Activated CD4-positive, alpha-beta memory T cell treated with anti-CD3 and anti-CD28 coated beads for 36 hours (primary cell): ENCODE measurements at regions not wholly inside any gene's neighbourhood (a gene's known extent, or its start where the extent isn't known, plus 50 kb on each side); places are given as distances from the start of the nearest gene placed in this dataset.

Source experiments
- CTCF ChIA-PET: fragments of 350-600 bp; sonication (Branson Sonifier 250); formaldehyde crosslinking; loops from one replicate; lab custom pipeline; 2021; ENCODE audit warnings: antibody characterized with exemption, inconsistent platforms; lab: Charles Lee
- POLR2A ChIA-PET: fragments of 350-600 bp; sonication (Branson Sonifier 250); formaldehyde crosslinking; loops from one replicate; lab custom pipeline; 2021; ENCODE audit warnings: antibody characterized with exemption; lab: Charles Lee
- DNase-seq: peaks from one replicate; pipeline ENCODE4 v3.0.0-alpha.2; 2020
- H3K27ac Mint-ChIP-seq: one replicate; pipeline ENCODE4 v1.8.0; 2021; ENCODE audit warnings: mixed read lengths
- H3K27me3 Mint-ChIP-seq: one replicate; pipeline ENCODE4 v1.8.0; 2021; ENCODE audit warnings: mixed read lengths
- H3K36me3 Mint-ChIP-seq: one replicate; pipeline ENCODE4 v1.8.0; 2021; ENCODE audit warnings: mixed read lengths
- H3K4me1 Mint-ChIP-seq: one replicate; pipeline ENCODE4 v1.8.0; 2021; ENCODE audit warnings: low read depth, mixed read lengths
- H3K4me3 Mint-ChIP-seq: one replicate; pipeline ENCODE4 v1.8.0; 2021; ENCODE audit warnings: mild to moderate bottlenecking, mixed read lengths
- H3K9me3 Mint-ChIP-seq: one replicate; pipeline ENCODE4 v1.8.0; 2021; ENCODE audit warnings: mixed read lengths
- intact Hi-C: fragments of 100-400 bp; cut with micrococcal nuclease; formaldehyde crosslinking; loops from one replicate; pipeline ENCODE4 v1.15.1; 2023

DNA sequence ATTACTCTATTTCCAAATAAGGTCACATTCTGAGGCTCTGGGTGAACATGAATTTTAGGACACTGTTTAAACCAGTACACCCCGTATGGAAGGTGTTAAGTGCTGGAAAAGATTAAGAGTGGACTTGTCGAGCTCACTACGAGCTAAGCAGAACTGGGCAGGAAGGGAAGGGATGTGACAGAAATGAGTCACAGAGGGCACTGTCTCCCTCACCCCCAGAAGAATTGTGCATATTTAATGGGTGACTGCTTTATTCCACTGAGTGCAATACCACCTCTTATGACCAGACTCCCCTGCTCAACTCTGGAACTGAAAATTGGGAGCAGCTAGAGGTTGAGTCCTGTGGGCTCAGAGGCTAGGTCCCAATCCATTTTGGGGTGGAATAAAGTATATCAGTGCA, 187.4 kb upstream of the RPS6KA3 start:
- intact Hi-C loops, result loop anchor here (5.0 kb wide), 2 partner anchors 63 to 143 kb away; no protein-coding TSS in a partner anchor
- peak overlapping the region; percentile 14 for H3K27ac Mint-ChIP-seq
- peaks cover 1% of the 10 kb centered on the region for H3K36me3 Mint-ChIP-seq
- no peaks in the 10 kb centered on the region for H3K27me3 Mint-ChIP-seq
- H3K9me3 Mint-ChIP-seq, result no peaks in the 10 kb centered on the region
- POLR2A ChIA-PET, result interaction anchor here (1.1 kb wide), 1 partner anchor 62 kb away, joined by 3 read pairs; no protein-coding TSS in a partner anchor
- peaks cover 33% of the 10 kb centered on the region for H3K4me1 Mint-ChIP-seq
- CTCF ChIA-PET, result interaction anchor here (1.3 to 1.5 kb wide), 2 partner anchors 76 to 201 kb away, joined by 4 to 5 read pairs; no protein-coding TSS in a partner anchor
- H3K4me3 Mint-ChIP-seq, result no peak overlapping the region
- peak; percentile 16 for DNase-seq

DNA sequence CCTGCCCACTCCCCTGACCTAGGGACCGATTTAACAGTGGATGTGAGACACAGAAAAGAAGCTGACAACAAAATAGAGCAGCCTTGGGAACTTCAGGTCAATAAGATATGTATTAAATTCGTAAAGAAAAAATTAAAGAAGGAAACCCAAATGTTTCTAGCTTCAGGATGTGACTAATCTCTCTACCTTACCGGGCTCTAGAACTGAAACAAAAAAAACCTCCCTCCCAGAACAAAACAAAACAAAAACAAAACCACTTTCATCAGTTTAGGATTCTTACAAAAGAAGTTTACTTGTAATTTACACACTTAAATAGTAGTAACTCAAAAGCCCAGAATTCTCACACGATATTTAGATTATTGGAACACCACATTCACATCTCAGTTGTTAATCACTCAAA, 185.8 kb upstream of the RPS6KA3 start:
- Mint-ChIP-seq H3K4me1 (peaks cover 32% of the 10 kb centered on the region), H3K9me3 (no peaks in the 10 kb centered on the region), H3K36me3 (peaks cover 1% of the 10 kb centered on the region), H3K27ac (peak overlapping the region; percentile 18), H3K4me3 (peak overlapping the region; percentile 12), H3K27me3 (no peaks in the 10 kb centered on the region)
- intact Hi-C loops, result loop anchor here (2.0 to 5.0 kb wide), 3 partner anchors 48 to 145 kb away; no protein-coding TSS in a partner anchor
- no peak for DNase-seq
- ChIA-PET CTCF (interaction anchor here (1.0 to 1.6 kb wide), 4 partner anchors 11 to 199 kb away, joined by 3 read pairs; no protein-coding TSS in a partner anchor), POLR2A (interaction anchor here (1.5 kb wide), 1 partner anchor 63 kb away, joined by 5 read pairs; no protein-coding TSS in a partner anchor)

DNA sequence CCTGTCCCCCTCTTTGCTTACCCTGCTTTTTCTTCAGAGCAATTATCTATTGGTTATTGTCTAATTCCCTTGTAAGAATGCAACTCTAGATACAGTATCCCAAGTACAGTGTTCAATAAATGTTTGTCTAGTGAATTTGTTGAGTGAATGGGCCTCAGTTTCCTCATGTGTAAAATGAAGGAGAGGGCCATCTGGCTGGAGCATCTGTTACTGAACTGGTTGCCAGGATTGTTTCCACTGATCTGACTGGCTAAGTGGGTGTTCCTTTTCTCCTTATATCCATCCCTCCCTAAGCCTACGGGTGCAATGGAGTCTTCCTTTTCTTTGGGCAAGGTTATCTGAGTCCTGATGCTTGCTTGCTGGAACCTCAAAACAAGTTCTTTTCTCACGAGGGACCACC, 185.2 kb upstream of the RPS6KA3 start:
- H3K4me1 Mint-ChIP-seq, result peaks cover 37% of the 10 kb centered on the region
- H3K9me3 Mint-ChIP-seq, result no peaks in the 10 kb centered on the region
- H3K27ac Mint-ChIP-seq, result no peak overlapping the region
- H3K27me3 Mint-ChIP-seq, result no peaks in the 10 kb centered on the region
- ChIA-PET POLR2A (no interaction called here), CTCF (interaction anchor here (1.0 to 1.6 kb wide), 3 partner anchors 64 to 199 kb away, joined by 3 read pairs; no protein-coding TSS in a partner anchor)
- peaks cover 1% of the 10 kb centered on the region for H3K36me3 Mint-ChIP-seq
- intact Hi-C loops, result loop anchor here (2.0 to 5.0 kb wide), 3 partner anchors 49 to 145 kb away; no protein-coding TSS in a partner anchor
- no peak overlapping the region for H3K4me3 Mint-ChIP-seq
- no peak for DNase-seq

DNA sequence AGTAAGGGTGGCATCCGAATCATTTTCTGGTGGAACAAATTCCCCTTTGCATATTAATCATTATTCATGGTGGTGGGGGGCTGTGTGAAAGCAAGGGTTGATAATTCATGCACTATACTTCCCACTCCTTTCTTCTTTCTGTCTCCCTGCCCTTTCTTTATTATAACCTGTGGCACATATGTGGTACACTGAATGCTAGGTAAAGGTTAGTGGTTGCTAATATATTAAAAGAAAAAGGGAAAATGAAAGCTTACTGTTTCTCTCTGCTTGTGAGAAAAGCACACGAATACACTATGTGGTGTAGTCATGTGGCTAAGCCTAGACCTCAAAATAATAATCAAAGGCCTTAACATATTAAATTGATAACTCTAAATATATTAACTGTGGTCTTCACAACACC, 178.4 kb upstream of the RPS6KA3 start:
- Mint-ChIP-seq H3K9me3 (no peaks in the 10 kb centered on the region), H3K27me3 (no peaks in the 10 kb centered on the region), H3K4me3 (no peak overlapping the region), H3K4me1 (peaks cover 55% of the 10 kb centered on the region), H3K36me3 (no peaks in the 10 kb centered on the region), H3K27ac (no peak overlapping the region)
- ChIA-PET CTCF (interaction anchor here (0.7 to 2.7 kb wide), 2 partner anchors 36 to 192 kb away, joined by 3 to 14 read pairs; no protein-coding TSS in a partner anchor), POLR2A (no interaction called here)
- no peak for DNase-seq
- intact Hi-C loops, result no loop called here

DNA sequence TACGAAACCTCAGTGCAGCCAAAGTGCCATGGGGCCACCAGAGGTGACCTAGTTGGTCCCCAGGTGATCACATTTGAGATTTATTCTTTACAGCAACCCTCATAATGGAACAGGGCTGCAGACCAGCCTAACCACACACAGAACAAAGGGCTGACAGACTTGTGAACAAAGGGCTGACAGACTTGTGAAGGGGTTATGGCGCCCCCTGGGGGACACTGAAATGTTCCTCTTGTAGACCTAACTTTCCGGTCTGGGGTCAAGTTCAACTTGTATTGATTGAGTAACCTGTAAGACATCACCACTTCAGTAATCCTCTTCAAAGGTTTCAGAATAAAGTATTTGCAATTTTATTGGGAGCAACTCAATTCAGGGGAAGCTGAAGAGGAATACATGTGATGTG, 175.9 kb upstream of the RPS6KA3 start:
- ChIA-PET CTCF (interaction anchor here (0.7 kb wide), 1 partner anchor 190 kb away, joined by 4 read pairs; no protein-coding TSS in a partner anchor), POLR2A (no interaction called here)
- H3K27ac Mint-ChIP-seq, result no peak overlapping the region

DNA sequence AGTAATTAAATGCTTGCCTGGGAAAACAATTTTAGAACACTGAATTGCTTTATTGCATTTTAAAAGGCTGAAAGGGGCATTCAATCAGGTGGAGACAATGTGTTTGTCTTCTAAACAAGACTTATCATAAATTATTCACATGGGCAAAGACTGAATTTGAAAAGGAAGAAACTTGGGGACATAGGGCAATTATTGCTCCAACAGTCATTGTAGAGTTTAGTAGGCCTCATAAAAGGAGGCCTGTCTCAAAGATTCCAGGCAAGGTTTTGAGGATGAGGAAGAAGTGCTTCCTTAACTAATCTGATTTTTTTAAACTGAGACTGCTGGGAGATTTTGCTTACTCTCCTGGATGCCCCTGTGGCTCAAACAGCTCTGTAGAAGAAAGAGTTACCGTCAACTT, 174.4 kb upstream of the RPS6KA3 start:
- ChIA-PET POLR2A (no interaction called here), CTCF (interaction anchor here (1.0 kb wide), 1 partner anchor 189 kb away, joined by 6 read pairs; no protein-coding TSS in a partner anchor)
- no peak for DNase-seq
- H3K4me3 Mint-ChIP-seq, result no peak overlapping the region
- intact Hi-C loops, result loop anchor here (5.0 kb wide), 3 partner anchors 174 to 299 kb away; partner anchors contain the start of genes EIF1AX and RPS6KA3
- H3K27me3 Mint-ChIP-seq, result no peaks in the 10 kb centered on the region
- no peaks in the 10 kb centered on the region for H3K36me3 Mint-ChIP-seq
- no peaks in the 10 kb centered on the region for H3K9me3 Mint-ChIP-seq
- H3K4me1 Mint-ChIP-seq, result peaks cover 57% of the 10 kb centered on the region
- H3K27ac Mint-ChIP-seq, result no peak overlapping the region

More for the DNA sequence above, 175.9 kb upstream of the RPS6KA3 start:
- Mint-ChIP-seq H3K9me3 (no peaks in the 10 kb centered on the region), H3K27me3 (no peaks in the 10 kb centered on the region), H3K4me3 (no peak overlapping the region), H3K4me1 (peaks cover 60% of the 10 kb centered on the region), H3K36me3 (no peaks in the 10 kb centered on the region)
- peak; percentile 89 for DNase-seq
- intact Hi-C loops, result loop anchor here (1.0 to 5.0 kb wide), 5 partner anchors 64 to 300 kb away; partner anchors contain the start of genes EIF1AX and RPS6KA3

DNA sequence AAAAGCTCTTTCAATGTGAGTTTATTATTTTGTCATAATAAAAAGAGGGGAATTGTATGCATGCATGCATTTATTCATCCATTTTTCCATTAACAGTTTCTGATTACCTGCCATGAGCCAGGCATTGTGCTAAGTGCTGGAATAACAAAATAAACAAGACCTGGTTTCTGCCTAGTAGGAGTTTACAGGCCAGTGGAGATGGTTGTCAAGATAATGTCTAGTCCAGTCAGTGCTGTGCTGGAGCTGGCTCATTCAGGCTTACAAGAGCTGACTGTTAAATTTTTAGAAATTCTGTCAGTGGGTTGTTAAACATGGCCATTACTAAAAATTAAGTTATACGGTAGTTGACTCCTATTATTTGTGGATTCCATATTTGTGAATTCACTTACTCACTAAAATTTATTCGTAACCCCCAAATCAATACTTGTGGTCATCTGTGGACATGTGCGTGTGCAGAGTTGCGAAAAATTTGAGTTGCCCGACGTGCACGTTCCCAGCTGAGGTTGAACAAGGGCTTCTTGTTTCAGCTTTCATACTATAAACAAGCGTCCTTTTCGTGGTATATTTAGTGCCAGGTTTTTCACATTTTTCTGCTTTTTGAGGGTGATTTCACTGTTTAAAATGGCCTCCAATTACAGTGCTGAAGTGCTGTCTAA, 172.3 kb upstream of the RPS6KA3 start:
- peaks cover 49% of the 10 kb centered on the region for H3K4me1 Mint-ChIP-seq
- H3K36me3 Mint-ChIP-seq, result no peaks in the 10 kb centered on the region
- ChIA-PET POLR2A (no interaction called here), CTCF (interaction anchor here (0.6 to 2.9 kb wide), 2 partner anchors 186 to 461 kb away, joined by 3 to 13 read pairs; no protein-coding TSS in a partner anchor)
- no peaks in the 10 kb centered on the region for H3K27me3 Mint-ChIP-seq
- no peak overlapping the region for H3K27ac Mint-ChIP-seq
- no peak for DNase-seq
- H3K4me3 Mint-ChIP-seq, result no peak overlapping the region
- no peaks in the 10 kb centered on the region for H3K9me3 Mint-ChIP-seq
- intact Hi-C loops, result no loop called here

DNA sequence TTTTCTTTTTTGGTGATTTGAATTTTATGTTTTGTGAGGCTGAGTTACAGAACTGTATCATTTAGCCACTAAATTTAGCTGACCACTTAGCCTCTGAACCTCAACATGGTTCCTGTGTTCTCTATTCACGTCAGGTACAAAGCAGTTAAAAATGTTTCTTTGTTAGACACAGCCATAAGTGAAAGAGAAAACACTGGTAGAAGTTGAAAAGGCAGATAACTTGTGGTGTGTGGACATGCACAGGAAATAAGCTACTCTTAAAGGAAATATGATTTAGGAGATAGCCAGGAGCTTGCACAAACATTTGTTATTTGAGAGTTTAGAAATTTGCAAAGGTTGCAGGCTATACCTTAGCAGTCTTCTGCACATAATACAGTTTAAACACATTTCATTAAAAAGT, 171.0 kb upstream of the RPS6KA3 start:
- Mint-ChIP-seq H3K36me3 (no peaks in the 10 kb centered on the region), H3K27me3 (no peaks in the 10 kb centered on the region), H3K9me3 (no peaks in the 10 kb centered on the region), H3K27ac (no peak overlapping the region), H3K4me1 (peaks cover 55% of the 10 kb centered on the region), H3K4me3 (no peak overlapping the region)
- ChIA-PET POLR2A (no interaction called here), CTCF (interaction anchor here (2.9 kb wide), 1 partner anchor 185 kb away, joined by 13 read pairs; no protein-coding TSS in a partner anchor)
- intact Hi-C loops, result no loop called here
- no peak for DNase-seq

DNA sequence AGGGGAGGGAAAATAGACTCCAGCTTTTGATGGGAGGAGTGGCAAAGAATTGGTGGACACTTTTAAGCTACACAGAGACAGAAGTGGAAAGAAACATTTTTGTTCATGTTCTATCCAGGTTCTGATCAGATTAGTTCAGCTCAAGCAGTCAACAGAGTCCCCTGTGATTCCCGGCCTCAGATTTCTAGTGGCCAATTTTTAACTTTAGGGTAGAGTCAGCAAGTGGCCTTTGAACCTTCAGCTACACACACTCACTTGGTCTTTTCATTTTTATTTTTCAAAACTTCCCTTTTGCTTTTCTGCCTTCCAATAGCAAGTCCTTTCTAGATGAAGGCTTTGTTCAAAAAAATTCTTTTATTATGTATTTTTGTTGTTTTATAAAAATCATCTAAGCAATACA, 169.2 kb upstream of the RPS6KA3 start:
- intact Hi-C loops, result no loop called here
- peaks cover 44% of the 10 kb centered on the region for H3K4me1 Mint-ChIP-seq

DNA sequence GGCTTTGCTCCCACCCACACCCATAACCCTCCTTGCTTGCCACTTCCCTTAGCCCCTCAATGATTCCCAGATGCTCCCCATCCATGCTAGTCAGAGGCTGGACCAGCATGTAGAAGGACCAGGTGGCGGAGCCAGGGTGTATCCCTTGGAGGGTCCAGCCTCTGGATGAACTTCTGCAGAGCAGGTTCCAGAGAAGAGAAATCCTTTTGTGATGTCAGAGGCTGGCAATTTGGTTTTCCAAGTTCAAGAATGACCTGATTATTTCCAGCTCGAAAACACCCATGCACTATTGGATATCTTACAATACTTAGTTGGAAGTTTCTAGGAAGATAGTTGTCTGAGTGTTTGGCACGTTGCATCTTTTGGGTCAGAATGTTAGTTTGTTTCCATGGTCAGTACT, 168.3 kb upstream of the RPS6KA3 start:
- no peaks in the 10 kb centered on the region for H3K27me3 Mint-ChIP-seq
- H3K9me3 Mint-ChIP-seq, result no peaks in the 10 kb centered on the region
- CTCF ChIA-PET, result no interaction called here
- H3K27ac Mint-ChIP-seq, result no peak overlapping the region
- POLR2A ChIA-PET, result no interaction called here
- no peaks in the 10 kb centered on the region for H3K36me3 Mint-ChIP-seq
- DNase-seq, result no peak
- no peak overlapping the region for H3K4me3 Mint-ChIP-seq
- H3K4me1 Mint-ChIP-seq, result peaks cover 37% of the 10 kb centered on the region
- intact Hi-C loops, result no loop called here

More for the DNA sequence above, 169.2 kb upstream of the RPS6KA3 start:
- Mint-ChIP-seq H3K36me3 (no peaks in the 10 kb centered on the region), H3K27me3 (no peaks in the 10 kb centered on the region), H3K27ac (no peak overlapping the region), H3K9me3 (no peaks in the 10 kb centered on the region), H3K4me3 (no peak overlapping the region)
- no peak for DNase-seq
- ChIA-PET CTCF (no interaction called here), POLR2A (no interaction called here)

DNA sequence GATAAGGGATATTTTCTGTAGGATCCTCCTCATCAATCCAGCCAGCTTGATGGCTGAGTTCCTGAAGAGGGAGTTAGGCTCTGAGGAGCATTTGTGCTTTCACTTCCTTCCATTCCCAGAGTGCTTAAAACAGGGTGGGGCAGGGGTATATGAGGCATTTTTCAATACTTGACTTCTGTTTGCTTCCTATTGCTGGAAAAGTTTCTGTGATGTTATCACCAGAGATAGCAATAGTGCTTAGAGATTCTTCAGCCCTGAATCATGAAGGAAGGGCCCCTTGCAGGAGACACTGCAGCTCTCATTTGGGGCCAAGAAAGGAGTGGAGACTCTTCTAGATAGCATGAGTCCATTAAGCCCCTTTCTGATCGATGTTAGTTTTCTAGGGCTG, 166.7 kb upstream of the RPS6KA3 start:
- peaks cover 34% of the 10 kb centered on the region for H3K4me1 Mint-ChIP-seq

DNA sequence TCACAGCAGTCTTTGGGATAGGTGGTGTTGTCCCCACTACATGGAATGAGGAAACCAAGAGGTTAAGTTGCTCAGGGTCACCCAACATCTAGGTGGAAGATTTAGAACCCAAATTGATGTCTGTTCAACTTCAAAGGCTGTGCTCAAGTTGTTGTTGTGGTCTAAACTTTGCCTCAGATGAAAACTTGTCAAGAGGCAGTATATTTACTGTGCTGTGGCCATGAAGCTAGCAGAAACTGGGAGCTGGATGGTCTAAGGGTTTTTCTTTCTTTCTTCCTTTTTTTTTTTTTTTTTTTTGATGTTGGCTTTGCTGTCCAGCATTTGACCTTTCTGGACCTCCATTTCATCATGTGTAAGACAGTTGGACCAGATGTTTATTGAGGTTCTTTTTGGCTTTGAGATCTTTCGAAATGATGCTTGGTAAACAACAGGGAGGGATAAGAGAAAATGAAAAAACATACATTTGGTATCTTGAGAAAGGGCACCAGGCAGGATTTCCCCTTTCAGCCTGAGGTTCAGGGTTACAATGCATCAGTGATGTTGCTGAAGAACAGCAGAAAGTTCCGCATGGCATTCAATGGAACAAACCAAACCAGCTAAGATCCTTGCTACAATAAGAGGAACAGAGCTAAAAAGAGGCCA, 166.2 kb upstream of the RPS6KA3 start:
- no peaks in the 10 kb centered on the region for H3K9me3 Mint-ChIP-seq
- H3K27ac Mint-ChIP-seq, result no peak overlapping the region
- H3K36me3 Mint-ChIP-seq, result no peaks in the 10 kb centered on the region
- ChIA-PET POLR2A (no interaction called here), CTCF (no interaction called here)
- intact Hi-C loops, result no loop called here
- DNase-seq, result no peak
- peaks cover 29% of the 10 kb centered on the region for H3K4me1 Mint-ChIP-seq
- H3K4me3 Mint-ChIP-seq, result no peak overlapping the region
- no peaks in the 10 kb centered on the region for H3K27me3 Mint-ChIP-seq

More for the DNA sequence above, 166.7 kb upstream of the RPS6KA3 start:
- Mint-ChIP-seq H3K27me3 (no peaks in the 10 kb centered on the region), H3K9me3 (no peaks in the 10 kb centered on the region), H3K36me3 (no peaks in the 10 kb centered on the region), H3K27ac (no peak overlapping the region), H3K4me3 (no peak overlapping the region)
- DNase-seq, result no peak
- ChIA-PET CTCF (interaction anchor here (0.8 kb wide), 1 partner anchor 54 kb away, joined by 5 read pairs; no protein-coding TSS in a partner anchor), POLR2A (no interaction called here)
- intact Hi-C loops, result no loop called here
